ENCODE measurements at regions not wholly inside any gene's neighbourhood (a gene's known extent, or its start where the extent isn't known, plus 50 kb on each side); places are given as distances from the start of the nearest gene placed in this dataset.
A peak's percentile ranks its signal among the peaks of the same experiment; 100 is the strongest.
"Not testable (repeated sequence)": the region's sequence is repeated elsewhere in the genome, so short reads cannot be mapped to it uniquely, and the experiment has no call there.

DNA sequence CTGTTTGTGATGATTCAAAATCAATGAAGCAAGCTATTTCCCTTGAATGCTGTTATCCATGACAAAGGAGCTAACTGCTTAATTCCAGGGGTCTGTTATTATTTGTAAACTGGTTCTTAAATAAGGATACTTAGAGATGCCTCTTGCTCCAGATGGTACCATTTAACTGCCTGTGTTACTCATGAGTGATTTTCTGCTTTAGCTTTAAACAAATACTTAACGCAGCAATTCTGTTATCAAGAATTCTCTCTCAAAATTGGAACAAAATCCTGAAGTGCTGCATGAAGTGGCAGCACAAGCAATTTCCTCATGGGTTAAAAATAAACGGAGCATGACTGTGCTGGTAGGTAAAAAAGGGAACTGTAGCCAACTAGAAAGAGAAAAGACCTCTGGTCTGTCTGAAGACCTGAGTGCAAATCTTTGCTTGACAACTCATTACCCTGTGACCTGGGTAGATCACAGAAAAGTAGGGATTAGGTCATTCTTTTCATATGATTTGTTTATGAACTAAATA, 62.5 kb upstream of the GBE1 start:
- no peak for DNase-seq (ENCODE audit: extremely low read depth, low read depth)
- no peak for TF ChIP-seq CTCF (IDR thresholded peaks at IDR 0.05; ENCODE audit: low read depth, low read length, missing control alignments)
- H3K4me3 ChIP-seq (replicated peaks; ENCODE audit: low read depth, low read length) = no peak overlapping the region

GRCh38 chr3:81823086-81823485, 61.6 kb upstream of the GBE1 start:
- no peak for DNase-seq (ENCODE audit: extremely low read depth, low read depth)
- TF ChIP-seq CTCF (IDR thresholded peaks at IDR 0.05; ENCODE audit: low read depth, low read length, missing control alignments) = no peak
- no peak overlapping the region for H3K4me3 ChIP-seq (replicated peaks; ENCODE audit: low read depth, low read length)

GRCh38 chr3:81816473-81817250, 55.2 kb upstream of the GBE1 start:
- no peak overlapping the region for H3K4me3 ChIP-seq (replicated peaks; ENCODE audit: low read depth, low read length)
- no peak for TF ChIP-seq CTCF (IDR thresholded peaks at IDR 0.05; ENCODE audit: low read depth, low read length, missing control alignments)
- DNase-seq (ENCODE audit: extremely low read depth, low read depth) = peak; percentile 49

DNA sequence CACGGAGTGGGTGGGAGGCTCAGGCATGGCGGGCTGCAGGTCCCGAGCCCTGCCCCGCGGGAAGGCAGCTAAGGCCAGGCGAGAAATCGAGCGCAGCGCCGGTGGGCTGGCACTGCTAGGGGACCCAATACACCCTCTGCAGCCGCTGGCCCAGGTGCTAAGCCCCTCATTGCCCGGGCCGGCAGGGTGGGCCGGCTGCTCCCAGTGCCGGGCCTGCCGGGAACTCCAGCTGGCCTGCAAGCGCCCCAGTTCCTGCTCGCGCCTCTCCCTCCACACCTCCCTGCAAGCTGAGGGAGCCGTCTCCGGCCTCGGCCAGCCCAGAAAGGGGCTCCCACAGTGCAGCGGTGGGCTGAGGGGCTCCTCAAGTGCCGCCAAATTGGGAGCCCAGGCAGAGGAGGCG, 50.7 kb upstream of the GBE1 start:
- not testable (repeated sequence) for H3K4me3 ChIP-seq (replicated peaks; ENCODE audit: low read depth, low read length); DNase-seq (ENCODE audit: extremely low read depth, low read depth)

Measured in HFF-Myc (cell line).